Inflammatory macrophage (primary cell): ENCODE measurements at regions not wholly inside any gene's neighbourhood (a gene's known extent, or its start where the extent isn't known, plus 50 kb on each side); places are given as distances from the start of the nearest gene placed in this dataset.

Experiments
- DNase-seq, 2 donors: peaks; one replicate each; pipeline ENCODE4 v3.0.0-alpha.2; 2020 to 2022

GRCh38 chr10:128499956-128500355, 373.7 kb upstream of the MKI67 start:
- no peak for DNase-seq

- DNase-seq: no peak
Measured at GRCh38 chr10:128500642-128501041, 374.4 kb upstream of the MKI67 start.

GRCh38 chr10:128505346-128505745, 379.1 kb upstream of the MKI67 start:
- no peak for DNase-seq

GRCh38 chr10:128506423-128506822, 380.2 kb upstream of the MKI67 start:
- no peak for DNase-seq

- DNase-seq: no peak
Measured at GRCh38 chr10:128507066-128507465, 380.8 kb upstream of the MKI67 start.

- no peak for DNase-seq
Measured at GRCh38 chr10:128511284-128511683, 385.1 kb upstream of the MKI67 start.

GRCh38 chr10:128512767-128513166, 386.5 kb upstream of the MKI67 start:
- no peak for DNase-seq

GRCh38 chr10:128514536-128514935, 388.3 kb upstream of the MKI67 start:
- no peak for DNase-seq

- DNase-seq: no peak
Measured at GRCh38 chr10:128516180-128516579, 390.0 kb upstream of the MKI67 start.

- no peak for DNase-seq
Measured at GRCh38 chr10:128517167-128517566, 390.9 kb upstream of the MKI67 start.

GRCh38 chr10:128518000-128518399, 391.8 kb upstream of the MKI67 start:
- DNase-seq: no peak

GRCh38 chr10:128519581-128519980, 393.4 kb upstream of the MKI67 start:
- no peak for DNase-seq

- DNase-seq: no peak
Measured at GRCh38 chr10:128520211-128520815, 394.1 kb upstream of the MKI67 start.

GRCh38 chr10:128522551-128523308, 396.5 kb upstream of the MKI67 start:
- DNase-seq: peak in 1 of 2 donors; percentile 7

- no peak for DNase-seq
Measured at GRCh38 chr10:128525444-128525843, 399.2 kb upstream of the MKI67 start.

GRCh38 chr10:128525936-128526335, 399.7 kb upstream of the MKI67 start:
- no peak for DNase-seq

GRCh38 chr10:128526791-128527375, 400.7 kb upstream of the MKI67 start:
- DNase-seq: no peak

GRCh38 chr10:128527711-128528110, 401.5 kb upstream of the MKI67 start:
- DNase-seq: no peak

GRCh38 chr10:128528167-128528566, 401.9 kb upstream of the MKI67 start:
- no peak for DNase-seq

- no peak for DNase-seq
Measured at GRCh38 chr10:128528781-128529180, 402.6 kb upstream of the MKI67 start.

- no peak for DNase-seq
Measured at GRCh38 chr10:128529225-128529624, 403.0 kb upstream of the MKI67 start.

GRCh38 chr10:128530301-128530700, 404.1 kb upstream of the MKI67 start:
- DNase-seq: no peak

GRCh38 chr10:128530946-128531345, 404.7 kb upstream of the MKI67 start:
- DNase-seq: no peak

GRCh38 chr10:128534686-128535085, 408.5 kb upstream of the MKI67 start:
- DNase-seq: no peak
